Keratinocyte (primary cell): ENCODE measurements at regions not wholly inside any gene's neighbourhood (a gene's known extent, or its start where the extent isn't known, plus 50 kb on each side); places are given as distances from the start of the nearest gene placed in this dataset.

Experiments used
- DNase-seq: peaks from one replicate; pipeline ENCODE4 v3.0.0-alpha.2; 2011; ENCODE audit warnings: low read depth, missing footprints, low spot score
- FAIRE-seq: peaks from 2 replicates; lab custom pipeline; 2011; peaks lifted over from hg19 to GRCh38; lab: Jason Lieb, UNC
- H2AFZ ChIP-seq: 2 replicates; pipeline ENCODE4 v1.6.0; 2012; ENCODE audit warnings: low read length, control low read depth, inconsistent platforms; ENCODE audit not compliant: control insufficient read depth
- H3K27ac ChIP-seq: 2 replicates; pipeline ENCODE4 v1.5.1; 2011; ENCODE audit warnings: low read length; ENCODE audit not compliant: control insufficient read depth, insufficient read depth
- H3K27me3 ChIP-seq: 3 replicates; pipeline ENCODE4 v1.6.0; 2011; ENCODE audit warnings: low read length; ENCODE audit not compliant: control insufficient read depth, insufficient read depth; ENCODE audit errors: extremely low read depth
- H3K36me3 ChIP-seq, 2 experiments: 2 replicates in 1 of 2; 3 replicates in 1 of 2; pipeline ENCODE4 v1.5.1; 2011; ENCODE audit warnings: low read length in 2 of 2, mild to moderate bottlenecking in 1 of 2; ENCODE audit not compliant: control insufficient read depth in 2 of 2, insufficient read depth in 2 of 2; ENCODE audit errors: extremely low read depth in 1 of 2
- H3K4me1 ChIP-seq: 3 replicates; pipeline ENCODE4 v1.5.1; 2011; ENCODE audit warnings: low read length; ENCODE audit not compliant: control insufficient read depth, insufficient read depth; ENCODE audit errors: extremely low read depth
- H3K4me2 ChIP-seq: 3 replicates; pipeline ENCODE4 v1.6.0; 2011; ENCODE audit warnings: low read depth, low read length; ENCODE audit not compliant: control insufficient read depth, insufficient read depth; ENCODE audit errors: extremely low read depth
- H3K4me3 ChIP-seq, 3 experiments: fragments of 200-600 bp in 1 of 3; sonication (generic) in 1 of 3; 2 replicates in 2 of 3; 3 replicates in 1 of 3; pipeline ENCODE4 v1.5.1; 2011 to 2016; ENCODE audit warnings: low read length in 3 of 3, mild to moderate bottlenecking in 3 of 3, control low read depth in 2 of 3, inconsistent platforms in 1 of 3, low read depth in 1 of 3, mixed read lengths in 1 of 3, mixed run types in 1 of 3, moderate library complexity in 1 of 3; ENCODE audit not compliant: control insufficient read depth in 2 of 3, insufficient read depth in 2 of 3; ENCODE audit errors: extremely low read depth in 1 of 3
- H3K79me2 ChIP-seq: 2 replicates; pipeline ENCODE4 v1.6.0; 2012; ENCODE audit warnings: low read length; ENCODE audit not compliant: control insufficient read depth, insufficient read depth
- H3K9ac ChIP-seq: 3 replicates; pipeline ENCODE4 v1.6.0; 2011; ENCODE audit warnings: low read length; ENCODE audit not compliant: control insufficient read depth, insufficient read depth; ENCODE audit errors: extremely low read depth
- H3K9me1 ChIP-seq: 3 replicates; pipeline ENCODE4 v1.6.0; 2011; ENCODE audit warnings: low read length; ENCODE audit not compliant: control insufficient read depth, insufficient read depth; ENCODE audit errors: extremely low read depth
- H3K9me3 ChIP-seq: 2 replicates; pipeline ENCODE4 v1.5.1; 2012; ENCODE audit warnings: low read depth, low read length; ENCODE audit not compliant: control insufficient read depth
- H4K20me1 ChIP-seq: 3 replicates; pipeline ENCODE4 v1.6.0; 2011; ENCODE audit warnings: low read length; ENCODE audit not compliant: control insufficient read depth, insufficient read depth; ENCODE audit errors: extremely low read depth
- EZH2 ChIP-seq: IDR thresholded peaks from one replicate; pipeline ENCODE4 v1.6.1; 2012; ENCODE audit warnings: inconsistent platforms, mild to moderate bottlenecking, low read length, moderate library complexity
- dilution Hi-C: fragments of 300-500 bp; cut with MboI; formaldehyde crosslinking; loops from one replicate; pipeline ENCODE4 v1.7.0; 2020; ENCODE audit warnings: low sequenced_read_pairs; ENCODE audit not compliant: extremely low pct_ligation_motif_present
- TF ChIP-seq, protein P1 (sequence below), 3 experiments: IDR thresholded peaks in 1 of 3; conservative IDR thresholded peaks in 1 of 3; optimal IDR thresholded peaks in 1 of 3; 2 replicates in 2 of 3; 3 replicates in 1 of 3; pipeline versions ENCODE3 to v1.5.1; 2011; ENCODE audit warnings: low read length in 3 of 3, mild to moderate bottlenecking in 3 of 3, moderate library complexity in 2 of 3, control low read depth in 1 of 3, inconsistent platforms in 1 of 3; ENCODE audit not compliant: insufficient read depth in 2 of 3; ENCODE audit errors: extremely low read depth in 1 of 3

DNA sequence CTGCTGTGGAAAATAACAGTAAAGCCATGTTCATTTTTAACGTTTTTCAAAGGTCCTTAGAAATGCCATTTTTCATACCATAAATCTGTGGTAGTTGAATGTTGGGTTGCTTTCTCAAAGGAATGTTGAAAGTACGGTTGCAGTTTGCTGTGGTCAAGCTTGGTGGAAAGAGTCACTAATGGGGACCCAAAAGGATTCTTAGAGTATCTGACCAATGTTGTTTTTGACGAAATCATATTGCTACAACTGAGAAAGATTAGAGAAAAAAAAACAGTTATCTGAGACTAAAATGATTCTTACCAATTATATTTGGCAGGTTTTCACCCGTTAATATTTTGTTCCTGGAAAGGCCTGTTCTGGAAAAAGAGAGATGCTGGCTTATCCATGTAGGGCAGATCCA lies 439.5 kb upstream of the ETAA1 start:
- H3K9me1 ChIP-seq = no peaks in the 10 kb centered on the region
- no peak overlapping the region for H3K9ac ChIP-seq
- H3K27me3 ChIP-seq = no peaks in the 10 kb centered on the region
- no peak overlapping the region for H3K4me3 ChIP-seq
- no peaks in the 10 kb centered on the region for H3K36me3 ChIP-seq
- H3K4me1 ChIP-seq = no peaks in the 10 kb centered on the region
- H3K4me2 ChIP-seq = no peak overlapping the region
- H3K79me2 ChIP-seq = no peaks in the 10 kb centered on the region
- no peak overlapping the region for H2AFZ ChIP-seq
- DNase-seq (no peak), FAIRE-seq (no peak)
- H4K20me1 ChIP-seq = no peaks in the 10 kb centered on the region
- H3K27ac ChIP-seq = no peak overlapping the region
- dilution Hi-C loops = no loop called here
- TF ChIP-seq, protein P1, sequence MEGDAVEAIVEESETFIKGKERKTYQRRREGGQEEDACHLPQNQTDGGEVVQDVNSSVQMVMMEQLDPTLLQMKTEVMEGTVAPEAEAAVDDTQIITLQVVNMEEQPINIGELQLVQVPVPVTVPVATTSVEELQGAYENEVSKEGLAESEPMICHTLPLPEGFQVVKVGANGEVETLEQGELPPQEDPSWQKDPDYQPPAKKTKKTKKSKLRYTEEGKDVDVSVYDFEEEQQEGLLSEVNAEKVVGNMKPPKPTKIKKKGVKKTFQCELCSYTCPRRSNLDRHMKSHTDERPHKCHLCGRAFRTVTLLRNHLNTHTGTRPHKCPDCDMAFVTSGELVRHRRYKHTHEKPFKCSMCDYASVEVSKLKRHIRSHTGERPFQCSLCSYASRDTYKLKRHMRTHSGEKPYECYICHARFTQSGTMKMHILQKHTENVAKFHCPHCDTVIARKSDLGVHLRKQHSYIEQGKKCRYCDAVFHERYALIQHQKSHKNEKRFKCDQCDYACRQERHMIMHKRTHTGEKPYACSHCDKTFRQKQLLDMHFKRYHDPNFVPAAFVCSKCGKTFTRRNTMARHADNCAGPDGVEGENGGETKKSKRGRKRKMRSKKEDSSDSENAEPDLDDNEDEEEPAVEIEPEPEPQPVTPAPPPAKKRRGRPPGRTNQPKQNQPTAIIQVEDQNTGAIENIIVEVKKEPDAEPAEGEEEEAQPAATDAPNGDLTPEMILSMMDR (optimal IDR thresholded peaks at IDR 0.05 in 1 of 3, IDR thresholded peaks at IDR 0.05 in 1 of 3, conservative IDR thresholded peaks at IDR 0.05 in 1 of 3; ENCODE audit: extremely low read depth in 1 of 3, insufficient read depth in 2 of 3, low read length in 3 of 3) = no peak
- no peak for TF ChIP-seq EZH2
- H3K9me3 ChIP-seq = no peaks in the 10 kb centered on the region

DNA sequence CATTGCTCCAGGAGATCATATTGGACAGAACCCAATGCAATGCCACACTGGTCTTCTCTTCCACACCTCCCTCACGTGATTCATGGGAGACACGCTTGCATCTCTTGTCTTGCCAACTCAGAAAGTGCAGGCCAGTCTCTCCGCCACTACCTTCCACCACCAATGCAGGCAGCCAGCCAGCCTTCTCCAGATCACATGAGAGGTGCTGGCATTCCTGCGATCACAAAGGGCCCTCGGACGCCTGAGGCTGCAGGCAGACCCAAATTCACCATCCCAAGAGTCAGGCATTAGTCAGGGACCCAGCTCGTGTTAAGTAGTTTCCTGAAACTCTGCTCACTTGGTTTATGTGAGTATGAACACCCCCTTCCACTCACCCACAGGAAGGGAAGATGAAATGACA lies 437.0 kb upstream of the ETAA1 start:
- H3K36me3 ChIP-seq = no peaks in the 10 kb centered on the region
- no peaks in the 10 kb centered on the region for H3K27me3 ChIP-seq
- TF ChIP-seq EZH2 = no peak
- H3K9ac ChIP-seq = no peak overlapping the region
- no peak overlapping the region for H3K4me3 ChIP-seq
- no peak overlapping the region for H2AFZ ChIP-seq
- H3K4me1 ChIP-seq = no peaks in the 10 kb centered on the region
- H4K20me1 ChIP-seq = no peaks in the 10 kb centered on the region
- H3K79me2 ChIP-seq = no peaks in the 10 kb centered on the region
- H3K4me2 ChIP-seq = no peak overlapping the region
- dilution Hi-C loops = no loop called here
- H3K9me3 ChIP-seq = no peaks in the 10 kb centered on the region
- no peak for DNase-seq
- FAIRE-seq = no peak
- H3K9me1 ChIP-seq = no peaks in the 10 kb centered on the region
- H3K27ac ChIP-seq = no peak overlapping the region

DNA sequence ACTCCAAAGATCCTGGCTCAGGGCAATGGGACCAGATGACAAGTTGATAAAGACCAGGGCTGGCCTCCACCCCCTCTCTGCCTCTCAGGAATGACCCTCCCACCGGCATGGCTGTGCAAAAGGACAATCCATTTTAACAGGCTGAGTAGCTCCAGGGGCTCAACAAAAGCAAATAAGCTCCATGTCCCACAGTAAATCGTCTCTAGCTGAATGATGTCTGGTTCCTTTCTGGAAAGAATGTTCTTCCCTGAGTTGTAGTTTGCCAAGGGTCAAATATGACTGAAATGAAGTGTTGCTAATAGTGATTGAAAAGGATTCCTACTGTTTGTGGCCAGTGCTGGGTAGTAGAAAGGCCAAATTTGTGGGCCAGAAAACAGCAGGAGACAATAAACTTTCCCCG lies 434.4 kb upstream of the ETAA1 start:
- H3K36me3 ChIP-seq = no peaks in the 10 kb centered on the region
- DNase-seq = no peak

More for the DNA sequence above, 434.4 kb upstream of the ETAA1 start:
- Histone ChIP-seq H3K9me1 (no peaks in the 10 kb centered on the region), H3K27ac (no peak overlapping the region), H3K9me3 (no peaks in the 10 kb centered on the region), H3K79me2 (no peaks in the 10 kb centered on the region), H2AFZ (no peak overlapping the region), H3K9ac (no peak overlapping the region), H4K20me1 (no peaks in the 10 kb centered on the region), H3K4me3 (no peak overlapping the region), H3K4me1 (no peaks in the 10 kb centered on the region), H3K27me3 (no peaks in the 10 kb centered on the region), H3K4me2 (no peak overlapping the region)
- TF ChIP-seq EZH2 = no peak
- TF ChIP-seq, protein P1 (optimal IDR thresholded peaks at IDR 0.05 in 1 of 3, IDR thresholded peaks at IDR 0.05 in 1 of 3, conservative IDR thresholded peaks at IDR 0.05 in 1 of 3; ENCODE audit: extremely low read depth in 1 of 3, insufficient read depth in 2 of 3, low read length in 3 of 3) = no peak
- dilution Hi-C loops = no loop called here
- no peak for FAIRE-seq
